ENCODE measurements at regions not wholly inside any gene's neighbourhood (a gene's known extent, or its start where the extent isn't known, plus 50 kb on each side); places are given as distances from the start of the nearest gene placed in this dataset.

- TF ChIP-seq POLR2A (IDR thresholded peaks at IDR 0.05) (no peak), CTCF (IDR thresholded peaks at IDR 0.05) (no peak)
Measured at GRCh38 chr17:79414063-79414792, 196.6 kb downstream of the RBFOX3 start.
